Uterus (tissue), 2 donors: ENCODE measurements at regions not wholly inside any gene's neighbourhood (a gene's known extent, or its start where the extent isn't known, plus 50 kb on each side); places are given as distances from the start of the nearest gene placed in this dataset.

Source experiments
- POLR2A ChIP-seq, 2 donors: fragments of 450-650 bp; IDR thresholded peaks; one replicate each; pipeline ENCODE4 v1.6.1; 2016; ENCODE audit warnings: antibody characterized with exemption in 2 of 2, mild to moderate bottlenecking in 1 of 2, moderate library complexity in 1 of 2
- TF ChIP-seq, protein P1 (sequence below), 4 experiments: fragments of 200-600 bp in 2 of 4; fragments of 450-650 bp in 2 of 4; sonication (generic) in 2 of 4; IDR thresholded peaks; one replicate each; pipeline ENCODE4 v1.5.1; 2016 to 2019; ENCODE audit warnings: antibody characterized with exemption in 4 of 4, mild to moderate bottlenecking in 2 of 4, moderate library complexity in 1 of 4

DNA sequence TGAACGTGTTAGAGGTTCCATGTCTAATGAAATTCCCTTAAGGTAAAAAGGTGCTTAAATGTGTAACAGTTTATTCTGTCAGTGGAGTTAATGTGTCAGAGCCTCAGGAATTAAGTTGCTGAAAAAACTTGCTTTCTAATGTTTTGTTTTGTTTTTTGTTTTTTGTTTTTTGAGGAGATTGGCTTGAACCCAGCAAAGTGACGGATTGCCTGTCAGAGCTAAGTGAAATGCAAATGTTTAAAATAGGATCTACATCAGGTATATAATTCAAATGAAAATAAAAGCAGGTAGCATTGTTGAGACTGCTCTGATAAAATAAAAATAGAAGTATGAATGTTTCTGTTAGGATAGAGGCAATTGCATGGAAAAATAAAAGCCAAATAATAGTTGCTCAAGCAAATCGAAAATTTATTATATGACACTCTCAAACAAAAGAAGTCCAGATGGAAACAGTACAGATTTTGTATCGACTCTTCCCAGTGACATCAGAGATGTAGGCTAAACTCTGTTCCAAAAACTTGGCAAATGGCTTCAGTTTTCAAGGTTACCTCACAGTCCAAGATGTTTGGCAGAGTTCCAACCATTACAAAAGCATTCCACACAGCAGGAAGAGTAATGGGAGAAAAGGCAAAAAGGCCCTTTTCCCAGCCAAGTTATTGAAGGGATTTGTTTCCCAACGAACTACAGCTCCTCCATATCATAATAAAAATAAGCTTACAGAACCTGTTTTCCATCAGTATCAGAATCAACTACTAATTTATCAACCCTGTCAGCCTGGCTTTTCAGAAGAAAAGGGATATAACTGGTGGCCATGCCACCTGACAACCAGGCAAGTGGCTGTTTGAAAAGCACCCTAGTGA, 291.0 kb downstream of the TBL1XR1 start:
- TF ChIP-seq, protein P1, sequence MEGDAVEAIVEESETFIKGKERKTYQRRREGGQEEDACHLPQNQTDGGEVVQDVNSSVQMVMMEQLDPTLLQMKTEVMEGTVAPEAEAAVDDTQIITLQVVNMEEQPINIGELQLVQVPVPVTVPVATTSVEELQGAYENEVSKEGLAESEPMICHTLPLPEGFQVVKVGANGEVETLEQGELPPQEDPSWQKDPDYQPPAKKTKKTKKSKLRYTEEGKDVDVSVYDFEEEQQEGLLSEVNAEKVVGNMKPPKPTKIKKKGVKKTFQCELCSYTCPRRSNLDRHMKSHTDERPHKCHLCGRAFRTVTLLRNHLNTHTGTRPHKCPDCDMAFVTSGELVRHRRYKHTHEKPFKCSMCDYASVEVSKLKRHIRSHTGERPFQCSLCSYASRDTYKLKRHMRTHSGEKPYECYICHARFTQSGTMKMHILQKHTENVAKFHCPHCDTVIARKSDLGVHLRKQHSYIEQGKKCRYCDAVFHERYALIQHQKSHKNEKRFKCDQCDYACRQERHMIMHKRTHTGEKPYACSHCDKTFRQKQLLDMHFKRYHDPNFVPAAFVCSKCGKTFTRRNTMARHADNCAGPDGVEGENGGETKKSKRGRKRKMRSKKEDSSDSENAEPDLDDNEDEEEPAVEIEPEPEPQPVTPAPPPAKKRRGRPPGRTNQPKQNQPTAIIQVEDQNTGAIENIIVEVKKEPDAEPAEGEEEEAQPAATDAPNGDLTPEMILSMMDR (IDR thresholded peaks at IDR 0.05) = no peak
- TF ChIP-seq POLR2A (IDR thresholded peaks at IDR 0.05) = no peak
